GM20000 (cell line): ENCODE measurements at regions not wholly inside any gene's neighbourhood (a gene's known extent, or its start where the extent isn't known, plus 50 kb on each side); places are given as distances from the start of the nearest gene placed in this dataset.
"Not testable (repeated sequence)": the region's sequence is repeated elsewhere in the genome, so short reads cannot be mapped to it uniquely, and the experiment has no call there.

Experiments used
- DNase-seq: peaks from one replicate; pipeline ENCODE4 v3.0.0; 2012; ENCODE audit warnings: low spot score
- TF ChIP-seq, protein P1 (sequence below): IDR thresholded peaks from 2 replicates; pipeline ENCODE4 v1.5.1; 2012; ENCODE audit warnings: mild to moderate bottlenecking, control low read depth; ENCODE audit errors: extremely low read depth, missing control alignments

DNA sequence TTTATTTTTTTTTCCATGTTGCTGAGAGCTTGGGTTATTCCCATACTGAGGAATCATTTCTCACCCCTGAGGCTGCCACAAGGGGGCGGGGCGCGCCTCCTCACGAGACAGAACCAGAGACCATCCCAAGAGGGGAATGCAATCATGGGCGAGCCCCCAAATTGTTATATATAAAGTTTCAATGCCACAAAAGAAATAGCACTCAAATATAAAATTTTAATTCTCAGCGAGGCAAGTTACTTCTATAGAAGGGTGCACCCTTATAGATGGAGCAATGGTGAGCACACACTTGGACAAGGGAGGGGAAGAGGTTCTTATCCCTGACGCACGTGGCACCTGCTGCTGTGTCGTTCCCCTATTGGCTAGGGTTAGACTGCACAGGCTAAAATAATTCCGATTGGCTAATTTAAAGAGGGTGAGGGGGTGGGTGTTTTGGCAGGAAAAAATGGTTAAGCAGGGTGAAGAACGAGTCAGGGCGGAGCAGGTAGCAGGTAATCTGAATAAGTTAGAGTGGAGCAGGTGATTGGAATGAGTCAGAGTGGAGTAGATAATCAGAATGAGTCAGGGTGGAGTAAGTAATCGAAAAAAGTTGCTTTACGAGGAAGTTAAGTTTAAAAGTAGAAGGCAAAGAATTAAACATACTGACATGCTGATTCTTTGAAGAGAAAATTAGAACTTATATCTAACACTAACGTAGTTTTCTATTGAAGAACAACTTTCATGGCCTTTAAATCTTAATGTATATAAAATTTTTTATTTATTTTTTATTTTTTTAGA, 177.5 kb downstream of the MTCL1 start:
- TF ChIP-seq, protein P1, sequence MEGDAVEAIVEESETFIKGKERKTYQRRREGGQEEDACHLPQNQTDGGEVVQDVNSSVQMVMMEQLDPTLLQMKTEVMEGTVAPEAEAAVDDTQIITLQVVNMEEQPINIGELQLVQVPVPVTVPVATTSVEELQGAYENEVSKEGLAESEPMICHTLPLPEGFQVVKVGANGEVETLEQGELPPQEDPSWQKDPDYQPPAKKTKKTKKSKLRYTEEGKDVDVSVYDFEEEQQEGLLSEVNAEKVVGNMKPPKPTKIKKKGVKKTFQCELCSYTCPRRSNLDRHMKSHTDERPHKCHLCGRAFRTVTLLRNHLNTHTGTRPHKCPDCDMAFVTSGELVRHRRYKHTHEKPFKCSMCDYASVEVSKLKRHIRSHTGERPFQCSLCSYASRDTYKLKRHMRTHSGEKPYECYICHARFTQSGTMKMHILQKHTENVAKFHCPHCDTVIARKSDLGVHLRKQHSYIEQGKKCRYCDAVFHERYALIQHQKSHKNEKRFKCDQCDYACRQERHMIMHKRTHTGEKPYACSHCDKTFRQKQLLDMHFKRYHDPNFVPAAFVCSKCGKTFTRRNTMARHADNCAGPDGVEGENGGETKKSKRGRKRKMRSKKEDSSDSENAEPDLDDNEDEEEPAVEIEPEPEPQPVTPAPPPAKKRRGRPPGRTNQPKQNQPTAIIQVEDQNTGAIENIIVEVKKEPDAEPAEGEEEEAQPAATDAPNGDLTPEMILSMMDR: no peak
- DNase-seq: no peak

DNA sequence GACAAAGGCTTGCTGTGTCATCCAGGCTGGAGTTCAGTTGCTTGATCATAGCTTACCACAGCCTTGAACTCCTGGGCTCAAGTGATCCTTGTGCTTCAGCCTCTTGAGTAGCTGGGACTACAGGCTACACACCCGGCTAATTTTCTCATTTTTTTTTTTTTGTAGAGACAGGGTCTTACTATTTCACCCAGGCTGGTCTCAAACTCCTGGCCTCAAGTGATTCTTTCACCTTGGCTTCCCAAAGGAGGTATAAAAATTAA, 178.0 kb downstream of the MTCL1 start:
- TF ChIP-seq, protein P1: no peak
- no peak for DNase-seq

DNA sequence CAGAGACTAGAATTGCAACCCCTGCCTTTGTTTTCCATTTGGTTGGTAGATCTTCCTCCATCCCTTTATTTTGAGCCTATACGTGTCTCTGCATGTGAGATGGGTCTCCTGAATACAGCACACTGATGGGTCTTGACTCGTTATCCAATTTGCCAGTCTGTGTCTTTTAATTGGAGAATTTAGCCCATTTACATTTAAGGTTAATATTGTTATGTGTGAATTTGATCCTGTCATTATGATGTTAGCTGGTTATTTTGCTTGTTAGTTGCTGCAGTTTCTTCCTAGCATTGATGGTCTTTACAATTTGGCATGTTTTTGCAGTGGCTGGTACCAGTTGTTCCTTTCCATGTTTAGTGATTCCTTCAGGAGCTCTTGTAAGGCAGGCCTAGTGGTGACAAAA, 182.5 kb downstream of the MTCL1 start:
- not testable (repeated sequence) for DNase-seq

DNA sequence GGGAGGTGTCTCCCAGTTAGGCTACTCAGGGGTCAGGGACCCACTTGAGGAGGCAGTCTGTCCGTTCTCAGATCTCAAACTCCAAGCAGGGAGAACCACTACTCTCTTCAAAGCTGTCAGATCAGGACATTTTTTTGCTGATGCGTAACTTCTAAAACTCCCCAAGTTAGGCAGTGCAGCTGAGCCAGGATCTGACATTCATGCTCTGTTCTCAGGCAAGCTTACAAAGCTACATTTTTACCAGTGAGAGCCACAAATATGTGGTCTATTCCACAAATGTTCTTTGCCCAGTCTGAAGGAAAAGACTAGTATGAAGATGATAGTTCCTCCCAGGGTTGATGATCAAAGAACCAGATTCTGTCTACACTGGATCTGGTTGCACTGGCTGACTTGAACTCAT, 184.1 kb downstream of the MTCL1 start:
- TF ChIP-seq, protein P1: no peak
- no peak for DNase-seq

DNA sequence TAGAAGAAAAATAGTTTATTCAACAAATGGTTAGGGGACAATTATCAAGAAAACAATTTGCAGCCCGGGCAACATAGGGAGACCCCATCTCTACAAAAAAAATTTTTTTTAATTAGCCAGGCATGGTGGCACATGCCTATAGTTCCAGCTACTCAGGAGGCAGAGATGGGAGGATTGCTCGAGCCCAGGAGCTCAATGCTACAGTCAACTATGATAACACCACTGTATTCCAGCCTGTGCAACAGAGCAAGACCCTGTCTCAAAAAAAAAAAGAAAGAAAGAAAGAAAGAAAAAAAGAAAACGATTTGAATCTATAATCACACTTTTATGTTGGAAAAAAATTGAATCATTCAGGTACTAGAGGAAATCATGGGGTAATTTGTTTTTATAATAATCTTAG, 185.1 kb downstream of the MTCL1 start:
- DNase-seq: not testable (repeated sequence)

DNA sequence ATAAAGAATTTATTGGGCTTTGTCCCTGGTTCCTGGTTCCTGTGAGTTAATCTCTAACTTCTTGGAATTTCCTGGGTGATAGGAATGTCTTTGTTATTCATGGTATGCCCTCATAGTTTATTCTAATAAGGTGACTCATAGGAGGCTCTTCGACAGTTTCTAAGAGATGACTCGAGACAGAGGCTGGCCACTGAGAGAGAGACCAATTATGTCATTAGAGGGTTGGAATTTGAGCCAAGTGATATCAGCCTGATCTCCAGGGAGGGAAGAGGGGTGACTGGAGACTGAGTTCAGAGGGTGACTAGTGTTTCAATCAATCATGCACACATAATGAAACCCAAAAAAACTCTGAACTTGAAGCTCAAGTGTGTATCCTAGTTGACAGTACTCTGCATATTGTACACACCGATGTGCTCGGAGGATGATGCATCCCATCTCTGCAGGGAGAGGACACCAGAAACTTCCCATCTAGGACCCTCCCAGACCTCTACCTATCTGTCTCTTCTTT, 185.7 kb downstream of the MTCL1 start:
- no peak for DNase-seq
- TF ChIP-seq, protein P1: no peak

DNA sequence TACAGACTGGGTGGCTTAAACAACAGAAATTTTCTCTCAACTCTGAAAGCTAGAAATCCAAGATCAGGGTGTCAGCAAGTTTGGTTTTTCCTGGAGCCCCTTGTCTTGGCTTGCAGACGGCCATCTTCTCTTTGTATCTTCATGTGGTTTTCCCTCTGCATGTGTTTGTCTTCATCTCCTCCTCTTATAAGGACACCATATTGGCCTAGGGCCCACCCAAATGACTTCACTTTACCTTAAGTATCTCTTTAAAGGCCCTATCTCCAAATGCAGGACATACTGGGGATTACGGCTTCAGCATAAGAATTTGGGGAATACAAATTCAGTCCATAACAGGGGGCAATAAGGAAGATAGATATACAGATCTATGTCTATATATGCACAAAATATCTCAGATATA, 187.9 kb downstream of the MTCL1 start:
- TF ChIP-seq, protein P1: no peak
- DNase-seq: no peak

DNA sequence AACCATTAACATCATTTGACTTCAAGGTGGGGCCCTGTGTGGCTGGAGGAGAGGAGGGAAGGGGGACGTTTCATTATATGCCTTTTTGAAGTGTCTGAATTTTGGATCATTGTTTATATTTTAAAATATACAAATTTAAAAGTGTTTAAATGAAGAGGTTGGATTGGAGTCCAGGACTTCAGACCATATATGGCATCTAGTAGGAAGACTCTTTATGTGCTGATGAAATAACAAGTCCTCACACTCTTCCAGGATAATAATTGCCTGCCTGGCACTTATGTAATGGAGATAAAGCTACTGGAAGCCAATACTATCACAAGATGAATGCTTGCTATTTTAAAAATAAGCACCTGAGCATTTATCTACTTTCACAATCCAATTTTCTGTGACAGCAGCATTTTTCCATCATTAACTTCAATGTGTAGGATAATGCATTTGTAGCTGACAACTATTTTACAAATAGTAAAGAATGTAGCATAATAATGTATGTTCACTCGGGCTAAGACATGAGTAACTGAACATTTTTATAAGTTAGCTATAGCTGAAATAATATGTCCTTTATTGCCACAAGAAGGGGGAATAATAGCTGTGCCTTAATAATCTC, 188.4 kb downstream of the MTCL1 start:
- TF ChIP-seq, protein P1: no peak
- DNase-seq: no peak
